ENCODE measurements at regions not wholly inside any gene's neighbourhood (a gene's known extent, or its start where the extent isn't known, plus 50 kb on each side); places are given as distances from the start of the nearest gene placed in this dataset.

DNA sequence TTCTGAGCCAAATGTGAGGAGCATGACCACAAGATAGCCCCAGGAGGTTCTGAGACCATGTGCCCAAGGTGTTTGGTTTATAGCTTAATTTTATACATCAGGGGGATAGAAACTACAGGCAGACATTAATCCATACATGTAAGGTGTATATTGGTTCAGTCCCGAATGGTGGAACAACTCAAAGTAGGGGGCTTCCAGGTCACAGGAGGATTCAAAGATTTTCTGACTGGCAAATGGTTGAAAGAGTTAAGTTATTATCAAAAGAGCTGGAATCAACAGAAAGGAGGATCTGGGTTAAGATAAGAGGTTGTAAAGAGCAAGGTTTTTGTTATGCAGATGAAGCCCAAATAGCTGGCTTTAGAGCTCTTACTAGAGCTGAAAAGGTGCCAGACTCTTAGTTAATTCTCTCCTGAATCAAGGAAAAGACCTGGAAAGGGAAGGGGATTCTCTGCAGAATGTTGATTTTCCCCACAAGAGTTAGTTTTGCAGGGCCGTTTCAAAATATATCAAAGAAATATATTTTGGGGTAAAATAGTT, 640.0 kb downstream of the IPMK start:
- WGBS (ENCODE audit: extremely low coverage, insufficient coverage, insufficient read length) = no CpG with 5 or more reads among the region's 2 CpGs

DNA sequence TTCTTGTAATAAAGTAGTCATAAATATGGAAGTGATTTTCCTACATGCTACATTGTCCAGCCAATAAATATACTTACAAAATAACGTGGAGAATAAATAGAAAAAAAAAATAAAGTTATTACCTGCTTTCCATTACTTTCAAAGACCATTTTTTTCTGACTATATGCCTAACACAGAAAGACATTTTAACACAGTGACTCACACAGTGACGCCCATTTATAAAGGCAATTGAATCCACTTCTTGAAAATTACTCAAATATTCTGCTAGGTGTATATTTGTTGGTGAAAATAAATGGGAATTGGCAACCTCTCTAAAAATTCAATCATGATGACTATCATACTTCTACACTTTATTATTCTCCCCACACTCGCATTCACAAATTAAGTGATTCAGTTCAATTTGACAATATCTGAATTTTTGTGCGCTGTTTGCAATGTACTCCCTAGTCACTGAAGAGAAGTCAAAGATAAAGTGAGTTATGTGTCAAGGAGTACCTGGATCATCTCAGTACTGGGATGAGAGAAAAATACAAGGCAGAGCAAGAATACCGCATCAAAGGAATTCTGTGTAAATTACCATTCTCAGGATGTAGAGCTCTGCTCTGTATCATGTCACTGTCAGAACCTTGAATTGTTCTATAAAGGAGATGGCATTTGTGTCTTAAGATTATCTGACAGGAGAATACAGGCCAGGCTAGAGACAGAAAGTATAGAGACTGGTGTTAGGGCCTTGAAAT, 642.7 kb downstream of the IPMK start:
- H3K27me3 ChIP-seq (ENCODE audit: insufficient read depth, low read length) = no peaks in the 10 kb centered on the region
- H3K27ac ChIP-seq (ENCODE audit: low read depth, low read length) = peak overlapping the region; percentile 98
- H2BK12ac ChIP-seq (ENCODE audit: low read length) = no peak overlapping the region
- H4K12ac ChIP-seq (ENCODE audit: low read depth, low read length) = no peak overlapping the region
- peaks cover 7% of the 10 kb centered on the region for H3K79me1 ChIP-seq (ENCODE audit: low read length)
- H3K4ac ChIP-seq (ENCODE audit: low read depth, low read length) = no peak overlapping the region
- H3K9ac ChIP-seq (ENCODE audit: low read length) = no peak overlapping the region
- no peaks in the 10 kb centered on the region for H3K9me3 ChIP-seq (ENCODE audit: insufficient read depth, low read depth, low read length)
- no peak overlapping the region for H3K4me2 ChIP-seq (ENCODE audit: low read length)
- no peak overlapping the region for H2BK120ac ChIP-seq (ENCODE audit: insufficient read depth, low read length, poor library complexity)
- no CpG with 5 or more reads among the region's 5 CpGs for WGBS (ENCODE audit: extremely low coverage, insufficient coverage, insufficient read length)
- no peak overlapping the region for H4K91ac ChIP-seq (ENCODE audit: low read depth, low read length)
- no peak overlapping the region for H2AK5ac ChIP-seq (ENCODE audit: low read length)
- no peak overlapping the region for H3K18ac ChIP-seq (ENCODE audit: low read length)
- H3K4me3 ChIP-seq (ENCODE audit: low read depth, low read length) = no peak overlapping the region
- H2BK5ac ChIP-seq (ENCODE audit: low read depth, low read length, poor library complexity) = no peak overlapping the region
- no peak overlapping the region for H3K14ac ChIP-seq (ENCODE audit: low read length)
- no peak overlapping the region for H3K23ac ChIP-seq (ENCODE audit: low read length)
- no peak overlapping the region for H4K8ac ChIP-seq (ENCODE audit: low read depth, low read length)
- no peaks in the 10 kb centered on the region for H3K36me3 ChIP-seq (ENCODE audit: control insufficient read depth in 1 of 2, insufficient read depth in 2 of 2, low read length in 2 of 2)
- H3K4me1 ChIP-seq (ENCODE audit: control insufficient read depth in 1 of 2, insufficient read depth in 2 of 2, low read length in 2 of 2) = peaks cover 3 to 8% of the 10 kb centered on the region in 2 experiments
- no peaks in the 10 kb centered on the region for H3K79me2 ChIP-seq (ENCODE audit: control insufficient read depth, insufficient read depth, low read length, poor library complexity)
- no peak overlapping the region for H2AFZ ChIP-seq (ENCODE audit: insufficient read depth, low read length, poor library complexity)
- DNase-seq = no peak

More for the DNA sequence above, 640.0 kb downstream of the IPMK start:
- Histone ChIP-seq H4K91ac (ENCODE audit: low read depth, low read length) (no peak overlapping the region), H3K9ac (ENCODE audit: low read length) (no peak overlapping the region), H2AFZ (ENCODE audit: insufficient read depth, low read length, poor library complexity) (no peak overlapping the region), H3K36me3 (ENCODE audit: control insufficient read depth in 1 of 2, insufficient read depth in 2 of 2, low read length in 2 of 2) (no peaks in the 10 kb centered on the region), H3K27me3 (ENCODE audit: insufficient read depth, low read length) (no peaks in the 10 kb centered on the region), H4K8ac (ENCODE audit: low read depth, low read length) (no peak overlapping the region), H3K18ac (ENCODE audit: low read length) (no peak overlapping the region), H2BK120ac (ENCODE audit: insufficient read depth, low read length, poor library complexity) (peak overlapping the region; percentile 7), H3K79me2 (ENCODE audit: control insufficient read depth, insufficient read depth, low read length, poor library complexity) (no peaks in the 10 kb centered on the region), H3K9me3 (ENCODE audit: insufficient read depth, low read depth, low read length) (no peaks in the 10 kb centered on the region), H3K14ac (ENCODE audit: low read length) (no peak overlapping the region), H3K23ac (ENCODE audit: low read length) (no peak overlapping the region), H2BK12ac (ENCODE audit: low read length) (peak overlapping the region; percentile 43), H3K4me1 (ENCODE audit: control insufficient read depth in 1 of 2, insufficient read depth in 2 of 2, low read length in 2 of 2) (peaks cover 3 to 8% of the 10 kb centered on the region in 2 experiments), H3K4me2 (ENCODE audit: low read length) (no peak overlapping the region), H3K79me1 (ENCODE audit: low read length) (peaks cover 7% of the 10 kb centered on the region), H3K4ac (ENCODE audit: low read depth, low read length) (no peak overlapping the region), H2AK5ac (ENCODE audit: low read length) (no peak overlapping the region), H3K4me3 (ENCODE audit: low read depth, low read length) (no peak overlapping the region), H2BK5ac (ENCODE audit: low read depth, low read length, poor library complexity) (peak overlapping the region; percentile 56), H3K27ac (ENCODE audit: low read depth, low read length) (no peak overlapping the region), H4K12ac (ENCODE audit: low read depth, low read length) (no peak overlapping the region)
- no peak for DNase-seq

DNA sequence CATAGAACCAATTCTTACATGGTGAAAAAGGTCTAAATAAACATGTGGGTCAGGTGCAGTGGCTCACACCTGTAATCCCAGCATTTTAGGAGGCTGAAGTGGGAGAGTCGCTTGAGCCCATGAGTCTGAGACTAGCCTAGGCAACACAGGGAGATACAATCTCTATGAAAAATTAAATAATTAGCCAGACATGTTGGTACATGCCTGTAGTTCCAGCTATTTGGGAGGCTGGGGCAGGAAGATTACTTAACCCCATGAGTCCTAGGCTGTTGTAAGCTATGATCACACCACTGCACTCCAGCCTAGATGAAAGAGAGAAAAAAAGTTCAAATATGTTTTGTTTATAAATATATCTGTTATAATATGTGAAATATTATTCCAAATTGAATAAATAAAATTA, 643.6 kb downstream of the IPMK start:
- Histone ChIP-seq H3K4me1 (ENCODE audit: control insufficient read depth in 1 of 2, insufficient read depth in 2 of 2, low read length in 2 of 2) (peaks cover 3 to 8% of the 10 kb centered on the region in 2 experiments), H3K4ac (ENCODE audit: low read depth, low read length) (no peak overlapping the region), H3K79me2 (ENCODE audit: control insufficient read depth, insufficient read depth, low read length, poor library complexity) (no peaks in the 10 kb centered on the region), H4K12ac (ENCODE audit: low read depth, low read length) (no peak overlapping the region), H2AFZ (ENCODE audit: insufficient read depth, low read length, poor library complexity) (no peak overlapping the region), H3K18ac (ENCODE audit: low read length) (peak overlapping the region; percentile 75), H3K36me3 (ENCODE audit: control insufficient read depth in 1 of 2, insufficient read depth in 2 of 2, low read length in 2 of 2) (no peaks in the 10 kb centered on the region), H3K4me2 (ENCODE audit: low read length) (no peak overlapping the region), H3K27ac (ENCODE audit: low read depth, low read length) (peak overlapping the region; percentile 69), H2BK12ac (ENCODE audit: low read length) (peak overlapping the region; percentile 95), H2BK120ac (ENCODE audit: insufficient read depth, low read length, poor library complexity) (peak overlapping the region; percentile 97), H3K23ac (ENCODE audit: low read length) (no peak overlapping the region), H3K4me3 (ENCODE audit: low read depth, low read length) (no peak overlapping the region), H3K9me3 (ENCODE audit: insufficient read depth, low read depth, low read length) (no peaks in the 10 kb centered on the region), H4K91ac (ENCODE audit: low read depth, low read length) (peak overlapping the region; percentile 87), H3K27me3 (ENCODE audit: insufficient read depth, low read length) (no peaks in the 10 kb centered on the region), H3K79me1 (ENCODE audit: low read length) (peaks cover 7% of the 10 kb centered on the region), H2BK5ac (ENCODE audit: low read depth, low read length, poor library complexity) (peak overlapping the region; percentile 92), H2AK5ac (ENCODE audit: low read length) (peak overlapping the region; percentile 62), H3K14ac (ENCODE audit: low read length) (no peak overlapping the region), H3K9ac (ENCODE audit: low read length) (no peak overlapping the region), H4K8ac (ENCODE audit: low read depth, low read length) (no peak overlapping the region)
- WGBS (ENCODE audit: extremely low coverage, insufficient coverage, insufficient read length) = no CpG with 5 or more reads among the region's 1 CpG
- DNase-seq = no peak

DNA sequence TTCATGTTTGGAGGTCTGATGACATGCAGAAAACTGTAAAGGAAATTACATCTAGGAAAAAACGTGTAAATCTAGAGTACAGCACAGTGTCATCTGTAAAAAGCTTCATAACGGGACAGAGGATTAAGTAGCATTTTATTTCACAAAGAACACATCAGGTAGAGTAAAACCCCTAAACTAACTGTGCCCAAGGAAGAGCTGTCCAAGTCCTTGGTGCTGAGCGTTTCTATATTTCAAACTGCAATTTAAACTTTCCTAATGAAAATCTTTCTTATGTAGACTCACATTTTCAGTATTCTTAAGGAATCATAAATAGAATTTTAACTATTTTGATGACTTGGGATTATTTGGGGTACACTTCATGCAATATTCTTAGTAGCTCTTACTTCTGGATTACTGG, 646.2 kb downstream of the IPMK start:
- Histone ChIP-seq H3K4me2 (ENCODE audit: low read length) (no peak overlapping the region), H3K4ac (ENCODE audit: low read depth, low read length) (no peak overlapping the region), H3K27me3 (ENCODE audit: insufficient read depth, low read length) (no peaks in the 10 kb centered on the region), H3K14ac (ENCODE audit: low read length) (no peak overlapping the region), H2AK5ac (ENCODE audit: low read length) (no peak overlapping the region), H4K8ac (ENCODE audit: low read depth, low read length) (no peak overlapping the region), H2BK120ac (ENCODE audit: insufficient read depth, low read length, poor library complexity) (no peak overlapping the region), H3K4me1 (ENCODE audit: control insufficient read depth in 1 of 2, insufficient read depth in 2 of 2, low read length in 2 of 2) (peaks cover 3% of the 10 kb centered on the region in 2 experiments), H4K12ac (ENCODE audit: low read depth, low read length) (no peak overlapping the region), H3K36me3 (ENCODE audit: control insufficient read depth in 1 of 2, insufficient read depth in 2 of 2, low read length in 2 of 2) (no peaks in the 10 kb centered on the region), H2BK5ac (ENCODE audit: low read depth, low read length, poor library complexity) (no peak overlapping the region), H3K23ac (ENCODE audit: low read length) (no peak overlapping the region), H3K18ac (ENCODE audit: low read length) (no peak overlapping the region), H2BK12ac (ENCODE audit: low read length) (no peak overlapping the region), H3K9ac (ENCODE audit: low read length) (no peak overlapping the region), H3K4me3 (ENCODE audit: low read depth, low read length) (no peak overlapping the region), H3K79me2 (ENCODE audit: control insufficient read depth, insufficient read depth, low read length, poor library complexity) (no peaks in the 10 kb centered on the region), H3K9me3 (ENCODE audit: insufficient read depth, low read depth, low read length) (no peaks in the 10 kb centered on the region), H3K79me1 (ENCODE audit: low read length) (peaks cover 5% of the 10 kb centered on the region), H4K91ac (ENCODE audit: low read depth, low read length) (no peak overlapping the region), H2AFZ (ENCODE audit: insufficient read depth, low read length, poor library complexity) (no peak overlapping the region), H3K27ac (ENCODE audit: low read depth, low read length) (no peak overlapping the region)
- no CpG with 5 or more reads among the region's 3 CpGs for WGBS (ENCODE audit: extremely low coverage, insufficient coverage, insufficient read length)
- no peak for DNase-seq

Measured in trophoblast cell (in vitro differentiated cells and primary cell).